HG03139 (cell line): ENCODE measurements at regions not wholly inside any gene's neighbourhood (a gene's known extent, or its start where the extent isn't known, plus 50 kb on each side); places are given as distances from the start of the nearest gene placed in this dataset.
"Not testable (repeated sequence)": the region's sequence is repeated elsewhere in the genome, so short reads cannot be mapped to it uniquely, and the experiment has no call there.

Experiments used
- ATAC-seq: cut with Tn5 transposase; IDR thresholded peaks from one replicate; pipeline ENCODE4 v1.9.1; 2021; ENCODE audit not compliant: unreplicated experiment

- no peak for ATAC-seq
These were observed 1115.7 kb upstream of the CELF2 start for GRCh38 chr10:9901971-9902370.

GRCh38 chr10:9910446-9910845 lies 1107.2 kb upstream of the CELF2 start:
- ATAC-seq: no peak

GRCh38 chr10:9911488-9911887 lies 1106.2 kb upstream of the CELF2 start:
- ATAC-seq: no peak

- no peak for ATAC-seq
These were observed 1103.7 kb upstream of the CELF2 start for GRCh38 chr10:9913876-9914514.

GRCh38 chr10:9921544-9921943 lies 1096.1 kb upstream of the CELF2 start:
- ATAC-seq: no peak

GRCh38 chr10:9922126-9922870 lies 1095.4 kb upstream of the CELF2 start:
- ATAC-seq: no peak

GRCh38 chr10:9926003-9926402 lies 1091.7 kb upstream of the CELF2 start:
- no peak for ATAC-seq

- ATAC-seq: no peak
These were observed 1090.8 kb upstream of the CELF2 start for GRCh38 chr10:9926881-9927280.

- ATAC-seq: no peak
These were observed 1078.0 kb upstream of the CELF2 start for GRCh38 chr10:9939716-9940115.

GRCh38 chr10:9944690-9945089 lies 1073.0 kb upstream of the CELF2 start:
- ATAC-seq: no peak

GRCh38 chr10:9950070-9950469 lies 1067.6 kb upstream of the CELF2 start:
- ATAC-seq: no peak

- no peak for ATAC-seq
These were observed 1066.0 kb upstream of the CELF2 start for GRCh38 chr10:9951481-9952257.

- ATAC-seq: no peak
These were observed 1060.3 kb upstream of the CELF2 start for GRCh38 chr10:9957351-9957750.

- ATAC-seq: not testable (repeated sequence)
These were observed 1059.8 kb upstream of the CELF2 start for GRCh38 chr10:9957876-9958275.

GRCh38 chr10:9965341-9965740 lies 1052.3 kb upstream of the CELF2 start:
- no peak for ATAC-seq

- ATAC-seq: no peak
These were observed 1030.9 kb upstream of the CELF2 start for GRCh38 chr10:9986786-9987185.

- no peak for ATAC-seq
These were observed 1030.5 kb upstream of the CELF2 start for GRCh38 chr10:9987197-9987596.

- ATAC-seq: no peak
These were observed 1025.0 kb upstream of the CELF2 start for GRCh38 chr10:9992661-9993060.

- no peak for ATAC-seq
These were observed 1023.5 kb upstream of the CELF2 start for GRCh38 chr10:9994131-9994530.

GRCh38 chr10:9999627-10000026 lies 1018.0 kb upstream of the CELF2 start:
- no peak for ATAC-seq

GRCh38 chr10:10007957-10008356 lies 1009.7 kb upstream of the CELF2 start:
- no peak for ATAC-seq

- no peak for ATAC-seq
These were observed 1007.3 kb upstream of the CELF2 start for GRCh38 chr10:10010397-10010796.
